22Rv1 (cell line): ENCODE measurements at regions not wholly inside any gene's neighbourhood (a gene's known extent, or its start where the extent isn't known, plus 50 kb on each side); places are given as distances from the start of the nearest gene placed in this dataset.
A peak's percentile ranks its signal among the peaks of the same experiment; 100 is the strongest.

Experiments
- H3K27ac ChIP-seq: fragments of 450-650 bp; 2 replicates; pipeline ENCODE4 v1.5.1; 2017
- ZFX ChIP-seq: fragments of 450-650 bp; IDR thresholded peaks from 2 replicates; pipeline ENCODE4 v1.6.1; 2017; ENCODE audit warnings: antibody characterized with exemption, borderline replicate concordance
- TF ChIP-seq, protein P1 (sequence below): fragments of 450-650 bp; IDR thresholded peaks from 2 replicates; pipeline ENCODE4 v1.5.1; 2017; ENCODE audit warnings: mild to moderate bottlenecking

GRCh38 chr2:204187229-204188083, 250.9 kb downstream of the ICOS start:
- TF ChIP-seq ZFX, result no peak
- TF ChIP-seq, protein P1, sequence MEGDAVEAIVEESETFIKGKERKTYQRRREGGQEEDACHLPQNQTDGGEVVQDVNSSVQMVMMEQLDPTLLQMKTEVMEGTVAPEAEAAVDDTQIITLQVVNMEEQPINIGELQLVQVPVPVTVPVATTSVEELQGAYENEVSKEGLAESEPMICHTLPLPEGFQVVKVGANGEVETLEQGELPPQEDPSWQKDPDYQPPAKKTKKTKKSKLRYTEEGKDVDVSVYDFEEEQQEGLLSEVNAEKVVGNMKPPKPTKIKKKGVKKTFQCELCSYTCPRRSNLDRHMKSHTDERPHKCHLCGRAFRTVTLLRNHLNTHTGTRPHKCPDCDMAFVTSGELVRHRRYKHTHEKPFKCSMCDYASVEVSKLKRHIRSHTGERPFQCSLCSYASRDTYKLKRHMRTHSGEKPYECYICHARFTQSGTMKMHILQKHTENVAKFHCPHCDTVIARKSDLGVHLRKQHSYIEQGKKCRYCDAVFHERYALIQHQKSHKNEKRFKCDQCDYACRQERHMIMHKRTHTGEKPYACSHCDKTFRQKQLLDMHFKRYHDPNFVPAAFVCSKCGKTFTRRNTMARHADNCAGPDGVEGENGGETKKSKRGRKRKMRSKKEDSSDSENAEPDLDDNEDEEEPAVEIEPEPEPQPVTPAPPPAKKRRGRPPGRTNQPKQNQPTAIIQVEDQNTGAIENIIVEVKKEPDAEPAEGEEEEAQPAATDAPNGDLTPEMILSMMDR, result no peak
- H3K27ac ChIP-seq, result peak overlapping the region; percentile 28; the same call in 1 of the 2 replicates

- H3K27ac ChIP-seq, result no peak overlapping the region
- TF ChIP-seq ZFX, result no peak
- TF ChIP-seq, protein P1, result no peak
Measured at GRCh38 chr2:204191574-204191973, 255.0 kb downstream of the ICOS start.

DNA sequence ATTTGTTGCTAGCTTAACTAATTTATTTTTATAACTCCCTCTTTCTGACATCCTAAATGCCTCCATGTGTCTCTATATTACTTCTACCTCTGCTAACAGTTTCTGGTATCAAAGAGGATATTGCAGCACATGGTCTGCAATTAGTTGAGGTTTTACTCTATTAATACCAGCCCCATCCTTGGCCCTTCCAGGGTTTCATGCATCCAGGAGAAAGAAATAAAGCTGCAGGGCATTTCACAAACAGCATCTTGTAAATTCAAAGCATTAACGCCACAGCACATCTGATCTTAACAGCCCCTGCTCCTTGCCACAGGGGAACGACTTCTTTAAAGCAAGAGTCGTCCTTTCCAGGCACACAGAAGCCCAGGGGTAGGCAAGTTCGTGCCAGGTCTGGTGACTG, 258.9 kb downstream of the ICOS start:
- TF ChIP-seq, protein P1, result no peak
- no peak for TF ChIP-seq ZFX
- no peak overlapping the region for H3K27ac ChIP-seq

DNA sequence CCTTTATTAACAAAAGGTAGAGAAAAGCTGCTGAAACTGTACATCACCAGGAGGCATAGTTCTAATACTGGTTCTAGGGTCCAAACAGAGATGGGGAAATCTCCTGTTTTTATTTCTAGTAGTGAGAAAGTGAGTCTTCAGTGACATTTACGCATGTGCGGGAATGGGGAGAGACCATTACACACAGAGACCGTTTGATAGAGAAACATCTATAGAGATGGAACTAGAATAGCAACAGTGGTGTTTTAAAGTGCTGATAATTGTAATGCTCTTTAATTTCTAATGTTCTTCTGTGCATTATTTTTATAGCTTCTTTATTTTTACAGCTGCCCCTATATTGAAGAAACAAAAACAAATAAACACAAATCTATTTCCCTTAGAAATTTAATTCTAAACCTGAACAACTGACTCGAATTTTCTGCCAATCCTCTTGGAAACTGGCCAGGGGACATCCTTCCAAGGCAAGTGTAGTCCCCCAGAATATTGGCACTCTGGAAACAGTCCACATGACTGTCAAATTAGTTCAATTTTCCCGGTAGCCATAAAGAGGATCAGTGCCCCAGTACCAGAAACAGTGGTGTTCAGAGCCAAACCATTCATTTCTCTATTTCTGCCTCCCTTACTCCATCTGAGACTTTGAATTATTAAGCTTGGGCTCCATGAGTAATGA, 260.9 kb downstream of the ICOS start:
- TF ChIP-seq, protein P1, result no peak
- TF ChIP-seq ZFX, result no peak
- H3K27ac ChIP-seq, result no peak overlapping the region

DNA sequence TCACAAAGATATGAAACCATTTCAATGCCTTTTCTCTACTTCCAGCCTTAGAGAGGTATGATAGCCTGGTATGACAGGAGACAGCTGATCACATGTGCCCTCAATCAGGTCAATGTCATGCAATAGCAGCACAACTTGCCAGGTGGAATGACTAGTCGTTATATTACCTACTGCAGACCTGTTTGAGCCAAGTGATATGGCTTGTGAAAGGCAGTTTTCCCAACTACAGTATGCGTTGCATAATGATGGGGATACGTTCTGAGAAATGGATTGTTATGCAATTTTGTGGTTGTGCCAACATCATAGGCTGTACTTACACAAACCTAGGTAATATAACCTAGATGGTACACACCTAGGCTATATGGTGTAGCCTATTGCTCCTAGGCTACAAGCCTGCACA, 262.8 kb downstream of the ICOS start:
- no peak for TF ChIP-seq ZFX
- TF ChIP-seq, protein P1, result no peak
- no peak overlapping the region for H3K27ac ChIP-seq

- H3K27ac ChIP-seq, result no peak overlapping the region
- TF ChIP-seq, protein P1, result no peak
- no peak for TF ChIP-seq ZFX
Measured at GRCh38 chr2:204201507-204201906, 264.9 kb downstream of the ICOS start.

- no peak overlapping the region for H3K27ac ChIP-seq
- TF ChIP-seq, protein P1, result no peak
- no peak for TF ChIP-seq ZFX
Measured at GRCh38 chr2:204202253-204202652, 265.7 kb downstream of the ICOS start.
